GM12891 (cell line): ENCODE measurements at regions not wholly inside any gene's neighbourhood (a gene's known extent, or its start where the extent isn't known, plus 50 kb on each side); places are given as distances from the start of the nearest gene placed in this dataset.

Experiments used
- POLR2A ChIP-seq: IDR thresholded peaks from 2 replicates; pipeline ENCODE4 v1.6.1; 2011; ENCODE audit warnings: low read depth, low read length, control low read depth
- POLR2AphosphoS5 ChIP-seq: IDR thresholded peaks from 2 replicates; pipeline ENCODE4 v1.6.1; 2011; ENCODE audit warnings: low read depth, low read length, control low read depth
- TAF1 ChIP-seq: IDR thresholded peaks from 2 replicates; pipeline ENCODE4 v1.6.1; 2011; ENCODE audit warnings: low read depth, low read length, control low read depth

GRCh38 chr6:3651698-3652229, 99.7 kb downstream of the PXDC1 start:
- TF ChIP-seq POLR2AphosphoS5 (no peak), POLR2A (no peak), TAF1 (no peak)
